BLaER1 (cell line): ENCODE measurements at regions not wholly inside any gene's neighbourhood (a gene's known extent, or its start where the extent isn't known, plus 50 kb on each side); places are given as distances from the start of the nearest gene placed in this dataset.
"Not testable (repeated sequence)": the region's sequence is repeated elsewhere in the genome, so short reads cannot be mapped to it uniquely, and the experiment has no call there.

Source experiments
- H3K27ac ChIP-seq: shearing (Covaris generic); formaldehyde crosslinking; 2 replicates; pipeline ENCODE4 v1.8.1; 2022
- H3K27me3 ChIP-seq: shearing (Covaris generic); formaldehyde crosslinking; 2 replicates; pipeline ENCODE4 v1.8.1; 2022
- H3K36me3 ChIP-seq: shearing (Covaris generic); formaldehyde crosslinking; 2 replicates; pipeline ENCODE4 v1.8.1; 2022
- H3K4me1 ChIP-seq: shearing (Covaris generic); formaldehyde crosslinking; 2 replicates; pipeline ENCODE4 v1.8.1; 2022
- H3K4me2 ChIP-seq: shearing (Covaris generic); formaldehyde crosslinking; 2 replicates; pipeline ENCODE4 v1.8.1; 2022
- H3K4me3 ChIP-seq: shearing (Covaris generic); formaldehyde crosslinking; 2 replicates; pipeline ENCODE4 v1.8.1; 2022
- H3K9ac ChIP-seq: shearing (Covaris generic); formaldehyde crosslinking; 2 replicates; pipeline ENCODE4 v1.8.1; 2022
- H3K9me3 ChIP-seq: shearing (Covaris generic); formaldehyde crosslinking; 2 replicates; pipeline ENCODE4 v1.8.1; 2022
- H4K20me1 ChIP-seq: shearing (Covaris generic); formaldehyde crosslinking; 2 replicates; pipeline ENCODE4 v1.8.1; 2022
- Cebpa-rat ChIP-seq: shearing (Covaris generic); IDR thresholded peaks from 2 replicates; pipeline ENCODE4 v1.8.1; 2022

GRCh38 chr6:131450861-131451260 is 122.2 kb upstream of the ARG1 start:
- Histone ChIP-seq H3K9ac (no peak overlapping the region), H3K9me3 (no peaks in the 10 kb centered on the region), H3K27me3 (no peaks in the 10 kb centered on the region), H4K20me1 (no peaks in the 10 kb centered on the region), H3K4me1 (no peaks in the 10 kb centered on the region), H3K27ac (no peak overlapping the region), H3K4me3 (no peak overlapping the region), H3K36me3 (no peaks in the 10 kb centered on the region), H3K4me2 (no peak overlapping the region)
- no peak for TF ChIP-seq Cebpa-rat

- Histone ChIP-seq H3K4me3 (no peak overlapping the region), H3K9me3 (no peaks in the 10 kb centered on the region), H3K36me3 (no peaks in the 10 kb centered on the region), H3K9ac (no peak overlapping the region), H3K4me1 (no peaks in the 10 kb centered on the region), H4K20me1 (no peaks in the 10 kb centered on the region), H3K4me2 (no peak overlapping the region), H3K27ac (no peak overlapping the region), H3K27me3 (no peaks in the 10 kb centered on the region)
- TF ChIP-seq Cebpa-rat = no peak
These were observed 121.5 kb upstream of the ARG1 start for GRCh38 chr6:131451321-131452144.

GRCh38 chr6:131453803-131454202 is 119.2 kb upstream of the ARG1 start:
- no peaks in the 10 kb centered on the region for H3K9me3 ChIP-seq
- H3K4me2 ChIP-seq = no peak overlapping the region
- TF ChIP-seq Cebpa-rat = no peak
- no peaks in the 10 kb centered on the region for H3K4me1 ChIP-seq
- H4K20me1 ChIP-seq = no peaks in the 10 kb centered on the region
- H3K9ac ChIP-seq = no peak overlapping the region
- no peak overlapping the region for H3K27ac ChIP-seq
- H3K27me3 ChIP-seq = no peaks in the 10 kb centered on the region
- H3K36me3 ChIP-seq = no peaks in the 10 kb centered on the region
- H3K4me3 ChIP-seq = no peak overlapping the region

GRCh38 chr6:131456565-131456964 is 116.5 kb upstream of the ARG1 start:
- Histone ChIP-seq H3K4me3 (no peak overlapping the region), H4K20me1 (no peaks in the 10 kb centered on the region), H3K27ac (no peak overlapping the region), H3K4me1 (no peaks in the 10 kb centered on the region), H3K36me3 (no peaks in the 10 kb centered on the region), H3K27me3 (no peaks in the 10 kb centered on the region), H3K4me2 (no peak overlapping the region), H3K9me3 (no peaks in the 10 kb centered on the region), H3K9ac (no peak overlapping the region)
- no peak for TF ChIP-seq Cebpa-rat

GRCh38 chr6:131459005-131459404 is 114.0 kb upstream of the ARG1 start:
- Histone ChIP-seq H3K4me1 (no peaks in the 10 kb centered on the region), H3K36me3 (no peaks in the 10 kb centered on the region), H4K20me1 (no peaks in the 10 kb centered on the region), H3K9ac (no peak overlapping the region), H3K4me2 (no peak overlapping the region), H3K9me3 (no peaks in the 10 kb centered on the region), H3K27me3 (no peaks in the 10 kb centered on the region), H3K4me3 (no peak overlapping the region), H3K27ac (no peak overlapping the region)
- no peak for TF ChIP-seq Cebpa-rat

GRCh38 chr6:131460614-131461000 is 112.4 kb upstream of the ARG1 start:
- no peak overlapping the region for H3K4me2 ChIP-seq
- H3K9ac ChIP-seq = no peak overlapping the region
- no peak overlapping the region for H3K4me3 ChIP-seq
- H3K36me3 ChIP-seq = no peaks in the 10 kb centered on the region
- H3K27me3 ChIP-seq = no peaks in the 10 kb centered on the region
- H3K27ac ChIP-seq = no peak overlapping the region
- no peaks in the 10 kb centered on the region for H3K9me3 ChIP-seq
- no peaks in the 10 kb centered on the region for H3K4me1 ChIP-seq
- H4K20me1 ChIP-seq = no peaks in the 10 kb centered on the region
- TF ChIP-seq Cebpa-rat = no peak

- H4K20me1 ChIP-seq = no peaks in the 10 kb centered on the region
- H3K36me3 ChIP-seq = no peaks in the 10 kb centered on the region
- no peak overlapping the region for H3K4me2 ChIP-seq
- H3K9ac ChIP-seq = no peak overlapping the region
- H3K4me1 ChIP-seq = no peaks in the 10 kb centered on the region
- no peak for TF ChIP-seq Cebpa-rat
- no peak overlapping the region for H3K27ac ChIP-seq
- H3K9me3 ChIP-seq = peaks cover 4% of the 10 kb centered on the region
- H3K27me3 ChIP-seq = no peaks in the 10 kb centered on the region
- no peak overlapping the region for H3K4me3 ChIP-seq
These were observed 103.9 kb upstream of the ARG1 start for GRCh38 chr6:131469130-131469529.

GRCh38 chr6:131470534-131470933 is 102.5 kb upstream of the ARG1 start:
- TF ChIP-seq Cebpa-rat = no peak
- no peak overlapping the region for H3K27ac ChIP-seq
- H3K4me2 ChIP-seq = no peak overlapping the region
- no peaks in the 10 kb centered on the region for H3K27me3 ChIP-seq
- H3K9me3 ChIP-seq = peaks cover 13% of the 10 kb centered on the region
- no peaks in the 10 kb centered on the region for H3K4me1 ChIP-seq
- H3K9ac ChIP-seq = no peak overlapping the region
- H3K4me3 ChIP-seq = no peak overlapping the region
- H3K36me3 ChIP-seq = no peaks in the 10 kb centered on the region
- no peaks in the 10 kb centered on the region for H4K20me1 ChIP-seq

- no peak for TF ChIP-seq Cebpa-rat
- Histone ChIP-seq H3K27ac (no peak overlapping the region), H4K20me1 (no peaks in the 10 kb centered on the region), H3K36me3 (no peaks in the 10 kb centered on the region), H3K4me3 (no peak overlapping the region), H3K4me2 (no peak overlapping the region), H3K9me3 (peaks cover 13% of the 10 kb centered on the region), H3K27me3 (no peaks in the 10 kb centered on the region), H3K9ac (no peak overlapping the region), H3K4me1 (no peaks in the 10 kb centered on the region)
These were observed 101.7 kb upstream of the ARG1 start for GRCh38 chr6:131471331-131471730.

GRCh38 chr6:131473303-131473702 is 99.7 kb upstream of the ARG1 start:
- H3K9me3 ChIP-seq = peaks cover 13% of the 10 kb centered on the region
- not testable (repeated sequence) for H3K4me2 ChIP-seq, H3K27ac ChIP-seq, H3K36me3 ChIP-seq, H3K4me1 ChIP-seq, H3K4me3 ChIP-seq, H4K20me1 ChIP-seq, H3K27me3 ChIP-seq, H3K9ac ChIP-seq

- no peaks in the 10 kb centered on the region for H3K27me3 ChIP-seq
- peaks cover 13% of the 10 kb centered on the region for H3K9me3 ChIP-seq
- no peak overlapping the region for H3K4me2 ChIP-seq
- H4K20me1 ChIP-seq = no peaks in the 10 kb centered on the region
- no peaks in the 10 kb centered on the region for H3K36me3 ChIP-seq
- H3K27ac ChIP-seq = no peak overlapping the region
- no peak overlapping the region for H3K9ac ChIP-seq
- no peaks in the 10 kb centered on the region for H3K4me1 ChIP-seq
- H3K4me3 ChIP-seq = no peak overlapping the region
- TF ChIP-seq Cebpa-rat = no peak
These were observed 96.7 kb upstream of the ARG1 start for GRCh38 chr6:131476362-131476761.

GRCh38 chr6:131478740-131479211 is 94.2 kb upstream of the ARG1 start:
- H3K9me3 ChIP-seq = peaks cover 12% of the 10 kb centered on the region
- H3K4me1 ChIP-seq, H3K27ac ChIP-seq, H4K20me1 ChIP-seq, H3K9ac ChIP-seq, H3K36me3 ChIP-seq, H3K4me3 ChIP-seq, H3K27me3 ChIP-seq, H3K4me2 ChIP-seq: not testable (repeated sequence)
